Breast epithelium (tissue), 3 donors: ENCODE measurements at regions not wholly inside any gene's neighbourhood (a gene's known extent, or its start where the extent isn't known, plus 50 kb on each side); places are given as distances from the start of the nearest gene placed in this dataset.

Experiments
- CTCF ChIP-seq, 3 donors: fragments of 450-650 bp; IDR thresholded peaks; one replicate each; pipeline ENCODE4 v1.5.1; 2016 to 2017; ENCODE audit warnings: antibody characterized with exemption in 3 of 3, mild to moderate bottlenecking in 3 of 3, moderate library complexity in 3 of 3
- POLR2A ChIP-seq: fragments of 450-650 bp; IDR thresholded peaks from one replicate; pipeline ENCODE4 v1.6.1; 2016; ENCODE audit warnings: antibody characterized with exemption, mild to moderate bottlenecking, moderate library complexity
- POLR2AphosphoS5 ChIP-seq, 3 donors: sonication (generic); formaldehyde crosslinking; IDR thresholded peaks; one replicate each; pipeline ENCODE4 v1.6.1; 2017; ENCODE audit warnings: antibody characterized with exemption in 3 of 3

- TF ChIP-seq CTCF (IDR thresholded peaks at IDR 0.05): no peak
- TF ChIP-seq POLR2A: no peak
- no peak for TF ChIP-seq POLR2AphosphoS5 (IDR thresholded peaks at IDR 0.05)
These were observed 274.4 kb upstream of the SEMA6A start for GRCh38 chr5:116848954-116849581.
